ENCODE measurements at regions not wholly inside any gene's neighbourhood (a gene's known extent, or its start where the extent isn't known, plus 50 kb on each side); places are given as distances from the start of the nearest gene placed in this dataset.

- no peak for DNase-seq (ENCODE audit: extremely low read depth, low read depth, low spot score)
Observed at GRCh38 chr15:29880886-29881285, 58.6 kb upstream of the TJP1 start.

- no peak for DNase-seq (ENCODE audit: extremely low read depth, low read depth, low spot score)
Observed at GRCh38 chr15:29880341-29880740, 58.1 kb upstream of the TJP1 start.

- no peak for DNase-seq (ENCODE audit: extremely low read depth, low read depth, low spot score)
Observed at GRCh38 chr15:29874977-29875376, 52.7 kb upstream of the TJP1 start.

GRCh38 chr15:29873947-29874411, 51.7 kb upstream of the TJP1 start:
- no peak for DNase-seq (ENCODE audit: extremely low read depth, low read depth, low spot score)

GRCh38 chr15:29873264-29873663, 51.0 kb upstream of the TJP1 start:
- no peak for DNase-seq (ENCODE audit: extremely low read depth, low read depth, low spot score)

GRCh38 chr15:29872716-29873115, 50.4 kb upstream of the TJP1 start:
- no peak for DNase-seq (ENCODE audit: extremely low read depth, low read depth, low spot score)

All from glomerular endothelial cell (primary cell).